ENCODE measurements at regions not wholly inside any gene's neighbourhood (a gene's known extent, or its start where the extent isn't known, plus 50 kb on each side); places are given as distances from the start of the nearest gene placed in this dataset.

- DNase-seq (ENCODE audit: low read depth in 2 of 3, low spot score in 1 of 3) = no peak
Measured at GRCh38 chr1:4562321-4562720, 92.1 kb upstream of the AJAP1 start.

GRCh38 chr1:4563586-4563985 is 90.8 kb upstream of the AJAP1 start:
- no peak for DNase-seq (ENCODE audit: low read depth in 2 of 3, low spot score in 1 of 3)

- DNase-seq (ENCODE audit: low read depth in 2 of 3, low spot score in 1 of 3) = no peak
Measured at GRCh38 chr1:4564051-4564450, 90.4 kb upstream of the AJAP1 start.

DNA sequence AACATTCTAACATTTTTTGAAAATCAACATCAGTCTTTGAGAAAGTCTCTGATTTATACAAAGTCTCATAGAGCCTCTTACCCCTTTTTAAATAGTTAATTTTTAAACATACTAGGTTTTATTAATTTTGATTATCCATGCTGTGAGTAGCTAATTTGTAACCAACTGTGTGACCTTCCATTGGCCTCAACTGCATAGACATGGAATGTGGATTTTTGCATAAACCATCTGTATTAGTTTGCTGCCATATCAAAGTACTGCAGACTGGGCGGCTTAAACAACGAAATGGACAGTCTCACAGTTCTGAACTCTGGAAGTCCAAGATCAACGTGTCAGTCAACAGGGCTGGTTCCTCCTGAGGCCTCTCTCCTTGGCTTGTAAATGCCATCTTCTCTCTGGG is 89.2 kb upstream of the AJAP1 start:
- DNase-seq (ENCODE audit: low read depth in 2 of 3, low spot score in 1 of 3) = no peak

GRCh38 chr1:4565801-4566449 is 88.5 kb upstream of the AJAP1 start:
- DNase-seq (ENCODE audit: low read depth in 2 of 3, low spot score in 1 of 3) = no peak

- DNase-seq (ENCODE audit: low read depth in 2 of 3, low spot score in 1 of 3) = no peak
Measured at GRCh38 chr1:4571263-4571662, 83.1 kb upstream of the AJAP1 start.

- no peak for DNase-seq (ENCODE audit: low read depth in 2 of 3, low spot score in 1 of 3)
Measured at GRCh38 chr1:4573526-4573925, 80.9 kb upstream of the AJAP1 start.

GRCh38 chr1:4581807-4582206 is 72.6 kb upstream of the AJAP1 start:
- no peak for DNase-seq (ENCODE audit: low read depth in 2 of 3, low spot score in 1 of 3)

GRCh38 chr1:4584449-4584848 is 70.0 kb upstream of the AJAP1 start:
- no peak for DNase-seq (ENCODE audit: low read depth in 2 of 3, low spot score in 1 of 3)

DNA sequence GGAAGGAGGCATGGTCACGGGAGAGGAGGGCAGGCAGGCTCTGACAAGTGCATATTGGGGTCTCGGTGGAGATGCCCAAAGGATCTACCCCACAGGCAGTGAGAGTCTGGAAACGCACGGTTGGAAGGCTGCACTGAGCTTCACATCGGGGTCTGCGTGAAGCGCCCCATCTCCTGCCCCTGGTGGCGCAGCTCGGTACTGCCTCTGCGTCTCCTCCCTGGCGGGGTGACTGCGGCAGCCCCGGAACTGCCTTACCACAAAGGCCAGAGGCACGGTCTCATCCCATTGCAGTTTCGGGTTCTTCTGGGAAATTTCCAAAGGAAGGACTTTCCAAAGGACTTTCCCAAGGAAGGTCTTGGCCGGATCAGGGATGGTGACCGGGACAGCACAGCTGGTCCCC is 69.2 kb upstream of the AJAP1 start:
- DNase-seq (ENCODE audit: low read depth in 2 of 3, low spot score in 1 of 3) = peak; percentile 6 to 25 (median 22)

- DNase-seq (ENCODE audit: low read depth in 2 of 3, low spot score in 1 of 3) = no peak
Measured at GRCh38 chr1:4585705-4586104, 68.7 kb upstream of the AJAP1 start.

- DNase-seq (ENCODE audit: low read depth in 2 of 3, low spot score in 1 of 3) = no peak
Measured at GRCh38 chr1:4586611-4587160, 67.7 kb upstream of the AJAP1 start.

DNA sequence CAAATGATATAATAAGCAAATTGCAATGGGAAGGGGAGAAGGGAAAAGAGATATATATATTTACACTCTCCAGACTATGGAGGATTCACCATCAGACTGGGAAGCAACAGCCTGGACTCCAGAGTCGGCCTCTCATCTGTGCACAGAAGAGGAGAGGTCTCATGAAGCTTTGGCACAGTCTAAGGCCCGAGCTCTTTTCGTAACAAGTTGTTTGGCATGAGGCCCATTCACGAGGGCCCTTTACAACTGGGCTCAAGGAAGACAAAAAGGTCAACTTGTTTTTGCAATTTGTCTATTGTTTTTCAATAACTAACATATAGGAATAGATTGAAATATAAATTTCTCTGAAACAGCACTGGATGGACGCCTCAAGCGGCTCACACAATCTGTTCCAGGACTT is 66.7 kb upstream of the AJAP1 start:
- no peak for DNase-seq (ENCODE audit: low read depth in 2 of 3, low spot score in 1 of 3)

DNA sequence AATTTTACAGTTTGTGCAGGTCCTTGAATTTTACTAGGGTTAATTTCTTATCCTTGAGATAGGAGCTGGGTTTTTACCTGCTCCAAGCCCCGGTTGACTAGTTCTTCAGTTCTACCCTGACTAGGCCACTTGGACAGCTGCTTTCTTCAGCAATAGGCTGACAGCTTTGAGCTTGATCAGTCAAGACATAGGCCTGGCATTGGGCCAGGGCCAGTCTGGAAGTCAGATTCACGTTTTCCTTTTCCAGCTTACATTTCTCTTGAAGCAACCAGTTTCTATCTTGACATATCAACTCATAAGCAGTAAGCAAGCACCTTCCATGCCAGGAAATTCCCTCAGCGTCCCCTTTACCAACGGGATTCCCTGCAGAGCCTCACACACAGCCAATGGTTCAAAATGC is 63.7 kb upstream of the AJAP1 start:
- DNase-seq (ENCODE audit: low read depth in 2 of 3, low spot score in 1 of 3) = no peak

- no peak for DNase-seq (ENCODE audit: low read depth in 2 of 3, low spot score in 1 of 3)
Measured at GRCh38 chr1:4591926-4592325, 62.5 kb upstream of the AJAP1 start.

GRCh38 chr1:4593106-4593505 is 61.3 kb upstream of the AJAP1 start:
- DNase-seq (ENCODE audit: low read depth in 2 of 3, low spot score in 1 of 3) = no peak

DNA sequence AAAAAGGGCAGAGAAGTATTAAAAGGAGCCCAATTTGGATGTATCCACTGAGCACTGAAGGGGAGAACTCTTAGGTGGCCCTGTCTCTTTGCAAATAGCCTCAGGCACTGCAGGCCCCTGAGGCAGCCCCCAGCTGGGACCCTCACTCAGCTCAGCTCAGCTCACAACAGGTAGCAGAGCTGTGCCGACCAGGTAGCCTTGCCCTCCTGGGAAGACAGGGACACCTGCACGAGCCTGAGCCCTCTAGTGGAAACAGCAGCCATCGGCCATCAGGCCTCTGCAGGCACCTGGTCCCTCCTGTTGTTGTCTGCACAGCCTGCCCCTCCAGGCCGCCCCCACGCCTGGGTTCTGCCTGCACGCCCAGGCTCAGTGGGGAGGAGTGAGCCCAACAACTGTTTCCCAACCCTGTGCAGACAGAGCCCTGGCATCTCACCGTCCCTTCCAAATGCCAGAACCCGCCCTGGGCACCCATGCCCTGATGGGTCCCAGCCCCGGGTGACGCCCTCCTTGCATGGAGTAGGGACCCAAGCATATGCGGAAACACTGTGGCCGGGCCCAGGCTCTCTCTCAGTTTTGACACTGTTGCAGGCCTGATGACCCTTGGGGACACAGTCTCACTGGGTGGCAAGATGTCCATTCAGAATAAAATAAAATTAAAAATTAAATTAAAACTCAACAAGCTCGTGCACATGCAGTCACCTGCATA is 60.0 kb upstream of the AJAP1 start:
- DNase-seq (ENCODE audit: low read depth in 2 of 3, low spot score in 1 of 3) = no peak

- DNase-seq (ENCODE audit: low read depth in 2 of 3, low spot score in 1 of 3) = no peak
Measured at GRCh38 chr1:4595341-4596225, 58.8 kb upstream of the AJAP1 start.

DNA sequence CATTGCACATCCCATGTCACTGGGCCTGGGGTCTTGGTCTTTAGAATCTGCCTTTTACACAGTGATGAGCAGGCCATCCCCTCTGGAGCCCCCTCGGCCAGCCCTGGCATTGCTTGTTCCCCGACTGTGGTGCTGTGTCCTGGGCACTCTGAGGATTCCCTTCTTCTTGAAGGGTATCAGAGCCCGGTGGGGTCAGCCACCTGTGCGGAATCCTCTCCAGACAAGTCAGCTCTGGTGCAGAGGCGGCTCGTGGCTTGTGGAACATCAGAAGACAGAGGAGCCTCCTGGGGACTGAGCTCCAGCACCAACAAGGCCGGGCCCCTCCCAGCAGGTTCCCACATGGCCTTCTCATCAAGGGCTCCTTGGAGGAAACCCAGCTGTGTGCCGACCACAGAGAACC is 57.9 kb upstream of the AJAP1 start:
- no peak for DNase-seq (ENCODE audit: low read depth in 2 of 3, low spot score in 1 of 3)

DNA sequence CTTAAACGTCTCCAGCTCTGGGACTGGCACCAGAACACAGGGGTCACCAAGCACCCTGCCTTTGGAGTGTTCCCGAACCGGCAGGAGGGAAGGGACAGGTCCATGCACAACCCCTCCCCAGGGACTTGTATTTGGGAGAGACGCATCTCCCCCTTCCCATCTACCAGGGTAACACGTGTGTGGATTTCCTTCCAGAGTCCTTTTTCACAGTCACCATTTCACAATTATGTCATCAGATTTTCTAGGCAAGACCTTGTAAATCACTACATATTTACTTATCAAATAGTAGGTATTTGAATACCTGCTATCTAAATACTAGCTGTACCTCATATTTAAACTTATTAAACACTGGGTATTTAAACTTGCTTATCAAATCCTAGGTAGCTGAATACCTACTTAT is 57.4 kb upstream of the AJAP1 start:
- DNase-seq (ENCODE audit: low read depth in 2 of 3, low spot score in 1 of 3) = no peak

GRCh38 chr1:4598561-4598960 is 55.8 kb upstream of the AJAP1 start:
- DNase-seq (ENCODE audit: low read depth in 2 of 3, low spot score in 1 of 3) = no peak

DNA sequence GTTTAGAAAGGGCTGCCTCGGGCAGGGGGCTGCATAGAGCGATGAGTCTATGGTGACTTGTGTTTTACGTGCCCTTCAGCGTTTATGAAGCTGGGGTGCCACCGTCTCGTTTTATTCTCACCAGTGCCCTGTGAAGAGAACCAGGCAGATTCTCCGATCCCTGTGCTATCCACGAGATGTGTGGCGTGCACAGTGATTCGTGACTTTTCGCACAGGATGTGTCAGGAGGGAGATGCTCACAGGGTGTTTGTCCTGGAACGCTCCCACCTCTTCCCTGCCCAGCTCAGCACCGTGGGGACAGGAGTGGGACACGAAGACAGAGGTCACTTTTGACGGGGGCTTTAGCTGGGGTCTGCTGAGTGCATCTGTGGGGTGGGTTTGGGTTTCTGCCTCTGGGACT is 54.9 kb upstream of the AJAP1 start:
- DNase-seq (ENCODE audit: low read depth in 2 of 3, low spot score in 1 of 3) = no peak

All from stimulated activated CD4-positive, alpha-beta T cell treated with anti-CD3 and anti-CD28 coated beads, Interleukin-12 subunit alpha, Interleukin-12 subunit beta, amount 100 ng/mL, for 48 hours (primary cell).